ELR (cell line): ENCODE measurements at regions not wholly inside any gene's neighbourhood (a gene's known extent, or its start where the extent isn't known, plus 50 kb on each side); places are given as distances from the start of the nearest gene placed in this dataset.
"Not testable (repeated sequence)": the region's sequence is repeated elsewhere in the genome, so short reads cannot be mapped to it uniquely, and the experiment has no call there.

Experiments
- DNase-seq: peaks from one replicate; pipeline ENCODE4 v3.0.0-alpha.2; 2015; ENCODE audit warnings: low read depth

GRCh38 chr6:68059899-68060298 lies 575.2 kb upstream of the ADGRB3 start:
- DNase-seq: no peak

- no peak for DNase-seq
These were observed 575.8 kb upstream of the ADGRB3 start for GRCh38 chr6:68059261-68059660.

DNA sequence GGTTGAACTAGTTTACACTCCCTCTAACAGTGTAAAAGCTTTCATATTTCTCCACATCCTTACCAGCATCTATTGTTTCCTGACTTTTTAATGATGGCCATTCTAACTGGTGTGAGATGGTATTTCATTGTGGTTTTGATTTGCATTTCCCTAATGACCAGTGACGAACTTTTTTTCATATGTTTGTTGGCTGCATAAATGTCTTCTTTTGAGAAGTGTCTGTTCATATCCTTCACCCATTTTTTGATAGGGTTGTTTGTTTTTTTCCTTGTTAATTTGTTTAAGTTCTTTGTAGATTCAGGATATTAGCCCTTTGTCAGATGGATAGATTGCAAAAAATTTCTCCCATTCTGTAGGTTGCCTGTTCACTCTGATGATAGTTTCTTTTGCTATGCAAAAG lies 578.5 kb upstream of the ADGRB3 start:
- DNase-seq: not testable (repeated sequence)

GRCh38 chr6:68054756-68055155 lies 580.3 kb upstream of the ADGRB3 start:
- DNase-seq: peak; percentile 13

GRCh38 chr6:68053805-68054373 lies 581.2 kb upstream of the ADGRB3 start:
- no peak for DNase-seq

DNA sequence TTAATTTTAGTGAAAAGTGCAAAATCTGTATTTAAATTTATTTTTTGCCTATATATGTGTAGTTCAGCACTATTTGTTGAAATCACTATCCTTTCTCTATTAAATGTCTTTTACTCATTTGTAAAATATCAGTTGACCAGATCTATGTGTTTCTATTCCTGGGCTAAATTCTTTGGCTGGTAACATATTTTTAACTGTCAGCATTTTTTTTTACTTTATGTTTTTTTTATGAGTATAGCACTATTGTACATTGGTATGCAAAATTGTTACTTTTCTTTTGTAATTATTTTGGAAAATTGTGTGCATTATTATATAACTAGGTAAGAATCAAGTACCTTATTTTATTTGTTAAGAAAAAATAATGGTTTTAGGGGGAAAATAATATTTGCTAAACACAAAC lies 582.8 kb upstream of the ADGRB3 start:
- no peak for DNase-seq

DNA sequence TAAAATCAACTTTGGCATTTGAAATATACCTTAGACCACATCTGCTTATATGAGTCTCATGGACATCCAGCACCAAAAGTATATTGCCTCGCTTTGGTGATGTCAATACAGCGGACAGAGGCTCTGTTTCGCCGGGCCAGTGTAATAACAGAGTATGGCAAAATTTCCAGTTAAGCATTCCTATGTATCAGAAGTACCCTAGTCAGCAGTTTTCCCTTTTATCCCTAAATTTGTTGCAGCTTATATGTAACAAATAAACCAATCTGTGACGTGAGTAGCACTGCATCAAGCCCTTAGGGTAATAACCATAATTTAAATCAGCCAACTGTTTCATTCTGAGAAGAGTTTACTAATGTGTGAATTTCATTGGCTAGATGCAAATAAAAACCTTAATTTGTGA lies 585.5 kb upstream of the ADGRB3 start:
- no peak for DNase-seq

GRCh38 chr6:68046756-68047155 lies 588.3 kb upstream of the ADGRB3 start:
- peak; percentile 9 for DNase-seq

DNA sequence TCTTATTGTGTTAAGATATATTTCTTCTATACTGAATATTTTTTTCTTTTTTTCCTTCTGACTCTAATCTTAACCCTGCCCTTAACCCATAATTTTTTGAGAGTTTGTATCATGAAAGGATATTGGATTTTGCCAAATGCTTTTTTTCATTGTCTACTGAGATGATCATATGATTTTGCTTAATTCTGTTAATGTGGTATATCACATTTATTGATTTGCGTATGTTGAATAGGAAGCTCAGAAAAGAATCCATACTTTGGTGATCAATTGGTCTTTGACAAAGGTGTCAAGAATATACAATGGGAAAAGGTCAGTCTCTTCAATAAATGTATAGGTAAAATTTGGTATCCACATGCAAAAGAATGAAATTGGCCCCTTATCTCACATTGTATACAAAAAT lies 588.8 kb upstream of the ADGRB3 start:
- DNase-seq: no peak

- no peak for DNase-seq
These were observed 589.9 kb upstream of the ADGRB3 start for GRCh38 chr6:68045193-68045592.

- DNase-seq: no peak
These were observed 590.8 kb upstream of the ADGRB3 start for GRCh38 chr6:68044264-68044663.

DNA sequence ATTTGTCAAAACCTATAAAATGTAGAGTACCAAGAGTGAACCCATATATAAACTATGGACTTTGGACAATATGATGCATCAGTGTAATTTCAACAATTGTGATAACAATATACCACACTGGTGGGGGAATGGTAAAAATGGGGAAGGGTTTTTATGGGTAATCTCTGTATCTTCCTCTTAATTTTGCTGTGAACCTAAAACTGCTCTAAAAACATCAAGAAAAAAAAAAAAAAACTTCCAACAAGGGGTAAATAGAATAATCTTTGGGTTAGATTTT lies 592.0 kb upstream of the ADGRB3 start:
- DNase-seq: no peak

DNA sequence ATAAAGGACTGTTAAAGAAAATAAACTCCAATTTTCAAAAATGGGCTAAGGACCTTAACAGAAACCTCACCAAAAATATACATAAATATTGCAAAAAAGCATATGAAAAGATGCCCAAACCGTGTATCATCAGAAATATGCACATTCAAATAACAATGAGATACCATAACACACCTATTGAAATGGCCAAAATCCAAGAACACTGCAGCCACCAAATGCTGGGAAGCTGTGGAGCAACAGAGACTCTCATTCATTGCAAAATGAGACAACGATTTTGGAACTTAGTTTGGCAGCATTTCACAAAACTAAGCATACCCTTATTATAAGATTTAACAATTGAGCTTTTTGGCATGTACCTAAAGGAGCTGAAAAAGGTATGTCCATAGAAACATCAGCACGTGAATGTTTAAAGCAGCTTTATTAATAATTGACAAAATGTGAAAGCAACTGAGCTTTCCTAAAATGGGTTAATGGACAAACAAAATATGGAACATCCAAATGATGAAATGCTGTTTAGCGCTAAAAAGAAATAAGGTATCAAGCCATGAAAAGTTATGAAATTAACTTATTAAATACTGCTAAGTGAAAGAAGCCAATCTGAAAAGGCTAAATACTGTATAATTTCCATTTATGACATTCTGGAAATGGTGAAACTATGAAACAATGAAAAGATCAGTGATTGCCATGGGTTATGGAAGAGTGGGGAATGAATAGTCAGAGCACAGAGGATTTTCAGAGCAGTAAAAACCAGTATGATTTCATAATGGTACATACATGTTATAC lies 592.6 kb upstream of the ADGRB3 start:
- DNase-seq: no peak

DNA sequence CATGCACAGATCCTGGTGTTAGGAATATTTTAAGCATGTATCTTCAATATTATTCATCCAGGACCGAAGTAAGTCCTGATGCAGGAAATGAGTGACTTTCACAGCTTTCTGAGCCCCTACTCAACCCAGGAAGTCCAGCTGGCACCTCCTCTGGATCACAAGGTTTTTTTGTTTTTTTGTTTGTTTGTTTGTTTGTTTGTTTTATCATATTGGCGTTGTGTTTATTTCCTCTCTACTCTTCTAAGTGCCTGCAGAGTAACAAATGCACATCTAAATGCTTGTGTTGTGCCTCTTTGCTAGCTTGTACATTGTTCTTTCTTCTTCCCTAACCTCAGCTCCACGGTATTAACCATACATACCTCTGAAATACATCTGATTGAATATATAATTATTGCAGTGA lies 594.3 kb upstream of the ADGRB3 start:
- no peak for DNase-seq

DNA sequence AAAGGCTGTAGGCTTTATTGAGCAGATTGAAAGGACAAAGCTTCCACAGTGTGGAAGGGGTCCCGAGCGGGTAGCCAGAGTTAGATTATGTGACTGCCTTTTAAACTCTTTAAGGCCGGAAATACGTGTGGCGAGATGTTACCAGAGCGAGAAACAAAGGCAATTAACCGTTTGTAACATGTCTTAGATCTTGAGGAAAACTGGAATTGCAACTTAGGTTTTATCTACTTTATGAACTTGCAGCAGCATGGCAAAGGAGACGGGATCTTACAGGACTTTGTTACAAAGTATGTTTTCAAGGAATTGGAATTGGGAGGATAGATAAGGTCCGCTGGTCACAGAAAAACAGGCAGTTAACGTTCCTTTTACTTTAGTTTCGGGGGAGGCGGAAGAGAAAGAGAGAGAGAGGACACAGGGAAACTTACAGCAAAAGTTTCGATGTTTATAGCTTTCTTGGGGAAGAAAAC lies 594.7 kb upstream of the ADGRB3 start:
- no peak for DNase-seq

- no peak for DNase-seq
These were observed 595.3 kb upstream of the ADGRB3 start for GRCh38 chr6:68039641-68040311.

- DNase-seq: no peak
These were observed 596.2 kb upstream of the ADGRB3 start for GRCh38 chr6:68038815-68039408.

GRCh38 chr6:68032217-68032616 lies 602.9 kb upstream of the ADGRB3 start:
- no peak for DNase-seq

DNA sequence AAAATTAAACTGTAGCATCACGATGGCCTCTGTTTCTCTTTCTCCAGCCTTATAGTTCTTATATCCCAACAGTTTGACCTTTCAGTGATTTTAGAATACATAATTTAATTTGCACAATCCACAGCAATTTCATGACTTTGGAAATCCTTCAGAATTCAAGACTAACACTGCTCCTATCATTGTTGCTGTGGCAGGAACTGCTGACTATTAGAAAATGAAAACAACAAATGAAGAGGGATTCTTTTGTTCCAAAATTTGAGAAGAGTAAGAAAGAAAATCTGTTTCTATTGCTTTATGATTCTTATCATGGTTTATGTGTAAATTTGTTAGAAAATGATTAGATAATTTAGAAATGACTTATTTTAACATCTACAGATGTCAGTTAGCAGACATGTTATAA lies 604.0 kb upstream of the ADGRB3 start:
- no peak for DNase-seq

DNA sequence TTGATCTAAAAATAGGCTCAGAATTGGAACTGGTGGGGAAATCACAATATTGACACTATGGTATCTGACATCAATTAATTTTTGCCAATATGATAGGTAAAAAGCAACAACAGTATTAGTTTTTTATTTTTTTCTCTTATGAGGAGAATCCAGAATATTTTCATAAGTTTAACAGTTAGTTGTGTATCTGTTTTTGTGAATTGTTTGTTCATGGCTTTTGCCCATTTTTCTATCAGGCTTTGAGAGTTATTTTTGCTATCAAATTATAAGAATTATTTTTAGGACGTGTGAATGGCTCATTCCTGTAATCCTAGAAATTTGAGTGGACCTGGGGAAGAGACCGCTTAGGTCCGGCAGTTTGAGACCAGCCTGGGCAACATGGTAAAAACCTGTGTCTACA lies 608.6 kb upstream of the ADGRB3 start:
- no peak for DNase-seq

DNA sequence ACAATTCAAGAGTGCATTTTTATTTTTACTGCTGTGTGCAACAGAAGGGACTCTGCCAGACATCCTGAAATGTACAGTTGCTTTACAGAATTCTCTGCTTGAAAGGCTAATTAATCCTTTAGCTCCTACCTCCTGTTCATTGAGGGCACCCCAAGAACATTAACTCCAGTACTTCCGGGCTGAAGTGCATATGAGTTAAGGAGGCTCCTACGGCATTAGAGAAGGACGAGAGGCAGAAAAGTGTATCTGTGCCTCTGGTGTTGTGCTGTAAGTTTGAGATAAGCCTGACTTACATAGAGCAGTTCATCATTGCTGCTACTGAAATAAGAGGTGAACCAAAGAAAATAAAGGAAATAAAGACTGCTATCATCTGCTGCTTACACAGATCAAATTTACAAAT lies 609.3 kb upstream of the ADGRB3 start:
- no peak for DNase-seq

DNA sequence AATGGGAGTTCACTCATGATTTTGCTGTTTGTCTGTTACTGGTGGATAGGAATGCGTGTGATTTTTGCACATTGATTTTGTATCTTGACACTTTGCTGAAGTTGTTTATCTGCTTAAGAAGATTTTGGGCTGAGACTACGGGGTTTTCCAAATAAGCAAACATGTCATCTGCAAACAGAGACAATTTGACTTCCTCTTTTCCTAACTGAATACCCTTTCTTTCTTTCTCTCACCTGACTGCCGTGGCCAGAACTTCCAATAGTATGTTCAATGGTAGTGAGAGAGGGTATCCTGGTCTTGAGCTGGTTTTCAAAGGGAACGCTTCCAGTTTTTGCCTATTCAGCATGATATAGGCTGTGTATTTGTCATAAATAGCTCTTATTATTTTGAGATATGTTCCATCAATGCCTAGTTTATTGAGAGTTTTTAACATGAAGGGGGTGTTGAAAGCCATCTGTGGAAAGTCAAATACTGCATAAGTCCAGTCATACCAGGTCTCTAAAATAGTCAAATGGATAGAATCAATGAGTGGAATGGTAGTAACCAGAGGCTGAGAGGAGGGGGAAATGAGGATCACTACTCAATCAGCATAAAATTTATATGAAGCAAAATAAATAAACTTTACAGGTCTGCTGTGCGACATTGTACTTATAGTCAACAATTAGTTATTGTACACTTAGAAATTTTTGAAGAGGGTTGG lies 610.4 kb upstream of the ADGRB3 start:
- DNase-seq: no peak

DNA sequence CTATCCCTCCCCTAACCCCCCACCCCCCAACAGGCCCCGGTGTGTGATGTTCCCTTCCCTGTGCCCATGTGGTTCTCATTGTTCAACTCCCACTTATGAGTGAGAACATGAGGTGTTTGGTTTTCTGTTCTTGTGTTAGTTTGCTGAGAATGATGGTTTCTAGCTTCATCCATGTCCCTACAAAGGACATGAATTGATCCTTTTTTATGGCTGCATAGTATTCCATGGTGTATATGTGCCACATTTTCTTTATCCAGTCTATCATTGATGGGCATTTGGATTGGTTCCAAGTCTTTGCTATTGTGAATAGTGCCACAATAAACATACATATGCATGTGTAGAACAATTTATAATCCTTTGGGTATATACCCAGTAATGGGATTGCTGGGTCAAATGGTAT lies 612.1 kb upstream of the ADGRB3 start:
- not testable (repeated sequence) for DNase-seq
